ENCODE measurements at regions not wholly inside any gene's neighbourhood (a gene's known extent, or its start where the extent isn't known, plus 50 kb on each side); places are given as distances from the start of the nearest gene placed in this dataset.

- Histone ChIP-seq H4K20me1 (ENCODE audit: control insufficient read depth, insufficient read depth, low read depth, low read length) (no peaks in the 10 kb centered on the region), H3K36me3 (ENCODE audit: control insufficient read depth, low read length) (no peaks in the 10 kb centered on the region), H3F3A (ENCODE audit: control insufficient read depth, insufficient read depth) (no peaks in the 10 kb centered on the region), H3K27me3 (ENCODE audit: control insufficient read depth, low read length) (no peaks in the 10 kb centered on the region), H3K4me2 (ENCODE audit: low read length) (no peak overlapping the region), H3K79me2 (ENCODE audit: control insufficient read depth, low read length) (no peaks in the 10 kb centered on the region), H3K27ac (ENCODE audit: low read depth, low read length) (no peak overlapping the region), H3K9me3 (ENCODE audit: control insufficient read depth, insufficient read depth, low read length) (no peaks in the 10 kb centered on the region), H3K9me2 (replicated peaks; ENCODE audit: control insufficient read depth, low read length) (no peaks in the 10 kb centered on the region), H3K4me3 (ENCODE audit: low read length) (no peak overlapping the region), H3K4me1 (ENCODE audit: control insufficient read depth, low read length) (no peaks in the 10 kb centered on the region)
- TF ChIP-seq, protein P1, sequence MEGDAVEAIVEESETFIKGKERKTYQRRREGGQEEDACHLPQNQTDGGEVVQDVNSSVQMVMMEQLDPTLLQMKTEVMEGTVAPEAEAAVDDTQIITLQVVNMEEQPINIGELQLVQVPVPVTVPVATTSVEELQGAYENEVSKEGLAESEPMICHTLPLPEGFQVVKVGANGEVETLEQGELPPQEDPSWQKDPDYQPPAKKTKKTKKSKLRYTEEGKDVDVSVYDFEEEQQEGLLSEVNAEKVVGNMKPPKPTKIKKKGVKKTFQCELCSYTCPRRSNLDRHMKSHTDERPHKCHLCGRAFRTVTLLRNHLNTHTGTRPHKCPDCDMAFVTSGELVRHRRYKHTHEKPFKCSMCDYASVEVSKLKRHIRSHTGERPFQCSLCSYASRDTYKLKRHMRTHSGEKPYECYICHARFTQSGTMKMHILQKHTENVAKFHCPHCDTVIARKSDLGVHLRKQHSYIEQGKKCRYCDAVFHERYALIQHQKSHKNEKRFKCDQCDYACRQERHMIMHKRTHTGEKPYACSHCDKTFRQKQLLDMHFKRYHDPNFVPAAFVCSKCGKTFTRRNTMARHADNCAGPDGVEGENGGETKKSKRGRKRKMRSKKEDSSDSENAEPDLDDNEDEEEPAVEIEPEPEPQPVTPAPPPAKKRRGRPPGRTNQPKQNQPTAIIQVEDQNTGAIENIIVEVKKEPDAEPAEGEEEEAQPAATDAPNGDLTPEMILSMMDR (IDR thresholded peaks at IDR 0.05; ENCODE audit: low read depth, low read length, poor library complexity, severe bottlenecking), result peak; percentile 33
- TF ChIP-seq EZH2phosphoT487 (IDR thresholded peaks at IDR 0.05; ENCODE audit: borderline replicate concordance, low read length), result no peak
Measured at GRCh38 chr1:22231995-22232690, 89.2 kb upstream of the WNT4 start.

GRCh38 chr1:22233222-22233621 is 90.3 kb upstream of the WNT4 start:
- Histone ChIP-seq H3K27me3 (ENCODE audit: control insufficient read depth, low read length) (no peaks in the 10 kb centered on the region), H3K27ac (ENCODE audit: low read depth, low read length) (no peak overlapping the region), H3K4me3 (ENCODE audit: low read length) (no peak overlapping the region), H3K4me2 (ENCODE audit: low read length) (no peak overlapping the region), H3K4me1 (ENCODE audit: control insufficient read depth, low read length) (no peaks in the 10 kb centered on the region), H3F3A (ENCODE audit: control insufficient read depth, insufficient read depth) (no peaks in the 10 kb centered on the region), H3K9me2 (replicated peaks; ENCODE audit: control insufficient read depth, low read length) (no peaks in the 10 kb centered on the region), H3K9me3 (ENCODE audit: control insufficient read depth, insufficient read depth, low read length) (no peaks in the 10 kb centered on the region), H3K36me3 (ENCODE audit: control insufficient read depth, low read length) (no peaks in the 10 kb centered on the region), H4K20me1 (ENCODE audit: control insufficient read depth, insufficient read depth, low read depth, low read length) (no peaks in the 10 kb centered on the region), H3K79me2 (ENCODE audit: control insufficient read depth, low read length) (no peaks in the 10 kb centered on the region)
- TF ChIP-seq EZH2phosphoT487 (IDR thresholded peaks at IDR 0.05; ENCODE audit: borderline replicate concordance, low read length), result no peak
- TF ChIP-seq, protein P1 (IDR thresholded peaks at IDR 0.05; ENCODE audit: low read depth, low read length, poor library complexity, severe bottlenecking), result no peak

DNA sequence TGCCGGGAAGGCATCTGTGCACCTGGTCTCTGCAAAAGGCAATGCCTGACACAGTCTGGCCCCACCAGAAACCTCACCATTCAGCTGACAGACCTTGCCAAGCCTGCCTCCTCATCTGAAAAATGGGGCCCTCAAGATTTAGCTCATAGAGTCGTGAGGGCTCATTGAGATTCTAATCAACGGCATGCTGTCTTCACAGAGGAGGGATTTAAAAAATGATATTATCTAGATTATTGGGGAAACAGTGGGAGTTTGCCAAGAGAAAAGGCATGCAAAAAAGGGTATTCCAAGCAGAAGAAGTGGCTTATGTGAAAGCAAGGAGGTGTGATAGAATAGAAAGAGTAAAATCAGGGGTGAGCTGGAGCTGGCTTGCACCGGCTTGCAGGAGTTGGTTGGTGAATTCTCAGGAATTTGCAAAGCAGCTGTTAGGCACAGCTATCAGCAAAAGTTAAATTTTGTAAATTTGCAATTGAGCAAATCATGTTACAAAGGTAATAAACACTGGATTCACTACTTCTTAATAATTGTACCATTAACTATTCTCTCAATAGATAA is 91.7 kb upstream of the WNT4 start:
- Histone ChIP-seq H3K27me3 (ENCODE audit: control insufficient read depth, low read length) (no peaks in the 10 kb centered on the region), H3F3A (ENCODE audit: control insufficient read depth, insufficient read depth) (no peaks in the 10 kb centered on the region), H3K4me1 (ENCODE audit: control insufficient read depth, low read length) (no peaks in the 10 kb centered on the region), H3K36me3 (ENCODE audit: control insufficient read depth, low read length) (no peaks in the 10 kb centered on the region), H4K20me1 (ENCODE audit: control insufficient read depth, insufficient read depth, low read depth, low read length) (no peaks in the 10 kb centered on the region), H3K4me2 (ENCODE audit: low read length) (no peak overlapping the region), H3K4me3 (ENCODE audit: low read length) (no peak overlapping the region), H3K9me3 (ENCODE audit: control insufficient read depth, insufficient read depth, low read length) (no peaks in the 10 kb centered on the region), H3K9me2 (replicated peaks; ENCODE audit: control insufficient read depth, low read length) (no peaks in the 10 kb centered on the region), H3K79me2 (ENCODE audit: control insufficient read depth, low read length) (no peaks in the 10 kb centered on the region), H3K27ac (ENCODE audit: low read depth, low read length) (no peak overlapping the region)
- TF ChIP-seq, protein P1 (IDR thresholded peaks at IDR 0.05; ENCODE audit: low read depth, low read length, poor library complexity, severe bottlenecking), result no peak
- no peak for TF ChIP-seq EZH2phosphoT487 (IDR thresholded peaks at IDR 0.05; ENCODE audit: borderline replicate concordance, low read length)
